HG03520 (cell line): ENCODE measurements at regions not wholly inside any gene's neighbourhood (a gene's known extent, or its start where the extent isn't known, plus 50 kb on each side); places are given as distances from the start of the nearest gene placed in this dataset.

ENCODE experiments used
- ATAC-seq: cut with Tn5 transposase; IDR thresholded peaks from one replicate; pipeline ENCODE4 v1.9.1; 2021; ENCODE audit warnings: mild to moderate bottlenecking, moderate library complexity; ENCODE audit not compliant: unreplicated experiment

DNA sequence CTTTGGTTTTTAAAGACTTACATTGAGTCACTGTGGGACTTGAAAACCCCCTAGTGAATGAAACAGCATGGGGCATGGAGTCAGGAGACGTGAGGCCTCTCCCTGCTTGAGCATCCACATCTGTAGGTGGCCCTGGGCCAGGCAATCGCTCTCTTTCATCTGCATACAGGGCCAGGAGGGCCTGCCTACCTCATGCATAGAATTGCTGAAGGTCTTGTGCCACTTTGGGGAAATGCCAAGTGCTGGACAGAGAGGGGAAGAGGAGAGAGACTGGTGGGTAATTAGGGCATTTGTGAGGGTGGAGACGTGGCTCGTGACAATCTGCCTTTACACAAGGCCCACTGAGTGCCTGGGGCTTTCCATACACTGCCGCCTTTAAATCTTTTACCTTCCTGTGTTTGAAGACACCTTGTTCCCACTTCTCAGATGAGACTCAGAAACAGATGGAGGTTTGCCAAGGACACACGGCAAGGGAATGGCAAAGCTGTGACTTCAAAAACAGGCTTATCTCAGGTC, 322.2 kb upstream of the HS6ST1 start:
- ATAC-seq, result no peak

DNA sequence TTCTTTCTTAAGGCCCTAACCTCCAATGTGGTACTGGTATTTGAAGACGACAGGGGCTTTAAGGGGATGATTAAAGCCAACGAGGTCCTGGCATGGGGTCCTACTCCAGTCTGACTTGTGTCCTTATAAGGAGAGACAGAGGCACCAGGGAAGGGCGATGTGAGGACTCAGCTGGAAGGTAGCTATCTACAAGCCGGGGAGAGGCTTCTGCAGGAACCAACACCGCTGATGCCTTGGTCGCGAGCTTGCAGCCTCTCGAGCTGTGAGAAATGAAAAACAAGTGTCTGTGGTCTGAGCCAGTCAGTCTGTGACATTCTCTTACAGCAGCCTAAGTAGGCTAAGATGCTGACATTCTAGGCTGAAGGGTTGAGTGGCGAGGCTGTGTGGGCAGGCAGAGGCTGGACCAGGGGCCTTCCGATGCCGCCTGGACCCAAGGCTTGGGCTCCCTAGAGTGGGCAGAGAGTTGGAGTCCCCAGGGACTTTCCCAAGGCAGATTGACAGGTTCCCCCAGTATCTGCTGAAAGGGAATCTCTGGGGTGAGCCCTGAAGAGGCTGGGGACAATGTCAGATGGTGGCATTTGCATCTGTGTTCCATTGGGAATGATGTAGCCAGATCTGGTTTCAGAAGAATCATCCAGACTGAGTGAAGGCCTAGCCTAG, 322.9 kb upstream of the HS6ST1 start:
- ATAC-seq, result no peak

DNA sequence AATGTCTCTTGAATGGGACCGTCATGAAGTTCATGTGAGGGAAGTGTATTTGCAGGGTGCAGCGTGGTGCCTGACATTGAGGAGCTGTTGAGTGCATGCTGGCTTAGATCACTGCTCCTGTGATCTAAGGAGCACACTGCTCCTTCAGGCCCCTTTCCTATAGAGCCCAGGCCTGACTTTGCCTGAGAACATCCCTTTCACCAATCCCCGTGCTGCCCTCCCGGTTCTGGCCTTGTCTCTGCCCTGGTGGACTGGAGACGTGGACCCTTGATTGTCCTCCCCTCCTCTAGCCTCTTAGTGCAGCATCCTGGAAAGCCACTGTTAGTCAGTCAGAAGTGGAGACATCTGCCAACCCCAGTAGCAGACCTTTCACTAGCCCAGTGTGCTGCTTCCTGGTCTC, 323.6 kb upstream of the HS6ST1 start:
- no peak for ATAC-seq

DNA sequence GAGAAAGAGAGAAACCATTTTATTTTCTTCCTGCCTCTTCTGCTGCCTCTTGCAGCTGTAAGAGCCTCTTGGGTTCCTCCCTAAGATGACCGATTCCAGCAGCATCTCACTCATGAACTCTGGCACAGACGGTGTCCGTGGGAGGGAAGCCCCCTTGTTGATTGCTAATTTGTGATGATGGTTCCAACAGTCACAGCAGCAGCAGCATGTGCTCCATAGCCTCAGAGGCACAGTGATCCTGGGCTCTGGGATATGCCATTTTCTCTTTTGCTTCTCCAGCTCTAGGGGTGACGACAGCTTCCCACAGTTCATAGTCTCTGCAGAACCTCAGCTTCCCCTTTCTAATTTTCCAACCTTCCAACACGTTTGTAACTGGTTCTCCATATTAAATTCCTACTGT, 324.2 kb upstream of the HS6ST1 start:
- ATAC-seq, result no peak

DNA sequence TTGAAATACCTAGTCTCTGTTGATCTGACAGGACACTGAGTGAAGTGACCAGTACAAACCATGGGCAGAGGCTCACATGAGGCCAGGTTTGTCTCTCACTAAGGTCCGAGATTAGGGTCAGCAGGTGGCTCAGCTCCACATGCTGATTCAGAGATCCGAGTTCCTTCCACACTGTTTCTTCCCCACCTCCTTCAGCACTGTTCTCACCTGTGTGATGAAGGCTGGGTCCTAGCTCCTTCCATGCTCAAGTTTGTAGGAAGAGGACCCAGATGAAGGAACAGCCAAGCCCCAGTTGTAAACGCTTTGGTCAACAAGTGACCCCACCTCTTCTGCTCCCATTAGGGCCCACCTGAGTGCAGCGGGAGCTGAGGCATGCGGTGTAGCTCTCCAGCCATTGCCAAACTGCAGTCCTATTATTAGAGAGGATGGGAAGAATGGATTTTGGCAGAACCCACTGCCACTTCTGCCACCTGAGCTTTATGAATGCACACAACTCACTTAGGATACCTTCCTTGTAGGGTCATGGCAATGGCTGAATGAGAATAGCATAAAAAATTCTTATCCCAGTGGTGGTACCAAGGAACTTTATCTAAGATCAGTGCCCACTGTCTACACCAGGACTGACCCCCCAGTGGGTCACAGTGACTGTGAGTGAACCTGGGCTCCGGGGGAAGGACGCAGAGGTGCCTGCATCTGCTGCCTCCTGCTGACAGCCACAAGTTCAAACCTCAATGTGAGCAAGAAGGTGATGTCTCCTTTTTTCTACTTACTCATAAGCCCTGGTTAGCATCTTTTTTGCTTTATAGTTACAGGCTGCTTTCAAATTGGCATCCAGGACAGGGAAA, 324.8 kb upstream of the HS6ST1 start:
- no peak for ATAC-seq

DNA sequence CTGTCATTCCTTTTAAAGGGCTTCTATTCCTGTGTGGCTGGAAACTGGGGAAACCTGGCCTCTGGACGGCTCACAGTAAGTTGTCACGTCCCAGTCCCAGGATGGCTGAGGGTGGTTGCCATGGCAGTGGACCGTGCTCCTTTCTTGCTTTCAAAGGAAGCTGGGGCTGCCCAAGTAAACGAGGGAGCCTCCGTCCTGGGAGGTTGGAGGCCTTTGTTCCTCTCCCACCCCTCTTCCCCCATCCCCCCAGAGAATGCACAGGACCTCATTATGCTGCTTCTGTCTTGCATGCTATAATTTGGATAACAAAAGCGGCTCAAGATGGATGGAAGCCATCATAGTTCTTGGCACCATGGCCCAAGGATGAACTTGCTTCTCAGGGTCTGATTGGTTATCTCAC, 325.5 kb upstream of the HS6ST1 start:
- no peak for ATAC-seq

DNA sequence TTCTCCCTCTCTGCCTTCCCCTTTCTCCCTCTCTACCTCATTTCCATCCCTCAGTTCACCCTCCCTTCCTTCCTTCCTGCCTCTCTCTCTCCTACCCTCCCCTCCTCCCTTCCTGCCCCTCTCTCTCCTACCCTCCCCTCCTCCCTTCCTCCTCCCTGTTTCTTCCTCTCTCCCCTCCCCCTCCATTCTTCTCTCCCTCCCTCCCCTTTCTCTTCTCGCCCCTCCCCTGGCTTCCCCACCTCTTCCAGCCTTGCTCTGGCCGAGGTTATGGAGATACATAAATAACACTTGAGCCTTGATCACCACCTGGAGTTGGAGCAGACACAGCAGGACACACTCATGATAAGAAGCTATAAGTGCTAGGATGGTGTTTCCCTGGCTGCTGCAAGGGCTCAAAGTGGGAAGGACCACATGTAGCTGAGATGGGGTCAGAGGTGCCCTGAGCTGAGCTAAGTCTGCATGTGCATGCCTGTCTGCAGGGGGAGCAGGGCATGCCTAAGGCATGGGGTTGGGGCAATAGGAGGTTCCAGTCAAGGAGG, 326.1 kb upstream of the HS6ST1 start:
- no peak for ATAC-seq

DNA sequence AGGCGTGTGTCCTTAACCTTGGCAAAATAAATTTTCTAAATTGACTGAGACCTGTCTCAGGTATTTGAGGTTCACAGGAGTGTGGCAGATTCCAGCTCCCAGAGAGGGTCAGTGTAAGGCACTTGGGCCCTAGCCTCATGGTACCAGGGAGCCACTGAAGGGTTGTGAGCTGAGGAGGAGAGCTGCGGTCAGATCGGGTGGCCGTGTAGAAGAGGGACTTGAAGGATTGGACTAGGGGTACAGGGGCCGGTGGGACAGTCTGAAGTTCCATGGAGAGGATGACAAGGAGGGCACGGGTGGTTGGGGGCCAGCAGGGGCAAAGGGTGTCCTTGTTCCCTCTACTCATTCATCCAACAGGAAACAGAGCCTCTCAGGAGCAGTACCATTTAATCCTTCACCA, 327.0 kb upstream of the HS6ST1 start:
- ATAC-seq, result no peak

DNA sequence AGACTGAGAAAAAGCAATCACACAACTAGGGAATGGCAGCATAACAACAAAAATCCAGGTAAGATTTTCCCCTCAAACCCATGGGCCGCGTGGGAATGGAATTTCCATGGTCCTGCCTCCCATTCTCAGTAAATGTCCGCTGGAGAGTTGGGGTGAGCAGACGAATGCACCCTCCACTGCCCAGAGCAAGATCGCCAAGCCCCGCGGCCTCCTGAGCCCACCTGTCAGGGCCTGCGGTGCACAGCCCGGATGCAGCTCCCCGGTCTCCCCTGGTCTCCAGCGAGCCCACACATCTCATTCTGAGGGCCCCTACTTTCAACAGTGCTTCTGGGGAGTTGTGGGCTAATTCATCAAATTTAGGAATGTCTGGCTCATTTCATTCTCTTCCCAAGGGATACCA, 327.4 kb upstream of the HS6ST1 start:
- ATAC-seq, result no peak

DNA sequence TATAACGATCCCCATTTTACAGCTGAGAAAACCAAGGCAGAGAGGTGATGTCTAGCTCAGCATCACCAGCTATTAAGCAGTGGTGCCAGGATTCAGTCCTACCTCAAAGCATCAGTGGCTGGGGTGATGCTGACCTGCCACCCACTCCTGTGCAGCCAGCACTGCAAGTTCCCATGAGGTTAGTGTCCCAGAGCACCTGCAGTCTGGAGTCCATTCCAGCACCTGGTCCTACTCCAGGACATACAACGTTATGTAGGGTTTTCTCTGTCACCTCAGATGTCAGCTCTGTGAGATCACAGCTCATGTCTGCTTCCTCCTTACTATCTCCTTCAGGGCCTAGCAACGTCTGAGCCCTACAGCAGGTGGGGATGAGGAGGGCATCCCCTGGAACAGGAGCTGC, 328.0 kb upstream of the HS6ST1 start:
- no peak for ATAC-seq

DNA sequence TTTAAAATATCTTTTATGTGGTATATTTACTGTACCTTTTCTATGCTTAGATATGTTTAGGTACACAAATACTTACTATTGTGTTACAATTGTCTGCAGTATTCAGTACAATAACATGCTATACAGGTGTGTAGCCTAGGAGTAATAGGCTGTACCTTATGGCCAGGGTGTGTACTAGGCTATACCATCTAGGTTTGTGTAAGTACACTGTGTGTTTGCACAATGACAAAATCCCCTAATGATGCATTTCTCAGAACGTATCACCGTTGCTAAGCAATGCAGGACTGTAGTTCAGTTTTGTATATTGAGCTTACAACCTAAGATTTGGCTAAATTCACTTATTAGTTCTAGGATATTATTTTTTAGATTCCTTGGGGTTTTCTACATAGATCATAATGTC, 332.3 kb upstream of the HS6ST1 start:
- ATAC-seq, result no peak

DNA sequence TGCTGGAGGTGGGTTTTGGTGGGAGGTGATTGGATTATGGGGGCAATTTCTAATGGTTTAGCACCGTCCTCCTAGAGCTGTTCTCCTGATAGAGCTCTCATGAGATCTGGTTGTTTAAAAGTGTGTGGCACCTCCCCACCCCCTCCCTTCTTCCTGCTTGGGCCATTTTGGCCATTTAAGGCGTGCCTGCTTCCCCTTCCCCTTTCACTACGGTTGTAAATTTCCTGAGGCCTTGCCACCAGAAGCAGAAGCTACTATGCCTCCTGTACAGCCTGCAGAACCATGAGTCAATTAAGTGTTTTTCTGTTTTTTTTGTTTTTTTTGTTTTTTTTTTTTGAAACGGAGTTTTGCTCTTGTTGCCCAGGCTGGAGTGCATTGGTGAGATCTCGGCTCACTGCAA, 335.7 kb upstream of the HS6ST1 start:
- no peak for ATAC-seq

DNA sequence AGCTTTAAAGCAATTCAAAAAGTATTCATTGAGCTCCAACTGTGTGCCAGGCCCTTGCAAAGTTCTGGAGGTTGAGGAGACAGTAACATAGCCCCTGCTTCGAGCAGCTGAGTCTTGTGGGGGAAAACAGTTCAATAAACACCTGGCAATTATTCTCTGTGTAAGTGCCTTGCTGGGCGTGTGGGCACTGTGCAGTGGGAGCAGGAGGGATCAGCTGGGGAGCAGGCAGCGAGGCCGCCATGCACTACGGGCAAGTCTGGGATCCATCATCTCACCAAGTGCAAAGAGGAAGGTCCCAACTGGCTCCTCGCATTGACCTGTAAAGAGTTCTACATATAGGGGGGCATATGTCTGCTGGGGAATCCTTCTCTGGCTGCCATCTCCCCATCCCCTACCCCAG, 342.2 kb upstream of the HS6ST1 start:
- ATAC-seq, result no peak

DNA sequence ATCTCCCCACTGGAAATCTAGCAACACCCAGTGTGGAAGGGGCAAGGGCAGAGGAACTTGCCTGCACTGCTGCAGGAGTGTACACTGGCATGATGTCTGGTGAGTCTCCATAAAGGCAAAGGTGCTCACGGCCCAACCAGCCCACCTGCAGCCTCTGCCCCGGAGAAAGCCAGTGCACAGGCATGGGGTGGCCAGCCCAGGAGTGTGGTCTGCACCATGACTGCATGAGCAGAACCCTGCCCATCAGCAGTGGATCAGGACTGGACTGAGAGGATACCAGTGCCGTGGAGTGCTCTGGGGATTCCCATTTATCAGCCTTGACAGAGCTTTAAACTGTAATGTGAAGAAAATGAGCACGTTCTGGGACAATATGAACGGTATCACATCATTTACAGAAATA, 342.6 kb upstream of the HS6ST1 start:
- no peak for ATAC-seq

DNA sequence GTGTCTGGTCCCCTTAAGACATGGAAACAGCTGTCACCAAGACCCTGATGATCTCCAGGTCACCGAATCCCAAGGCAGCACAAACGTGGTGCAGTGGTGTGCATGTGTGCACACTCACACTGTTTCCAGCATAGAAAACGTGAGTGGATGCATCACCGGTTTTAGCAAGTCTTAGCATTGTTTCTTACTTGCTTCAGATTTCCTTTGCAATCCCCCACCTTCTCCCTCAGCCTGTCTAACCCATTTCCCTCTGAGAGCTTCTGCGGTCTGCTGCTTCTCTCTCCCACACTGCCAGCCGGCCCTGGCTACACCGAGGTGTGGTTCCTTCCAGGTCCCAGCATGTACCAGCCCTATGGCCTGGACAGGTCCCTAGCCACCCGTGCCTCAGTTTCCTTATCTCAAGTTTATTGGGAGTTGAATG, 343.4 kb upstream of the HS6ST1 start:
- no peak for ATAC-seq

DNA sequence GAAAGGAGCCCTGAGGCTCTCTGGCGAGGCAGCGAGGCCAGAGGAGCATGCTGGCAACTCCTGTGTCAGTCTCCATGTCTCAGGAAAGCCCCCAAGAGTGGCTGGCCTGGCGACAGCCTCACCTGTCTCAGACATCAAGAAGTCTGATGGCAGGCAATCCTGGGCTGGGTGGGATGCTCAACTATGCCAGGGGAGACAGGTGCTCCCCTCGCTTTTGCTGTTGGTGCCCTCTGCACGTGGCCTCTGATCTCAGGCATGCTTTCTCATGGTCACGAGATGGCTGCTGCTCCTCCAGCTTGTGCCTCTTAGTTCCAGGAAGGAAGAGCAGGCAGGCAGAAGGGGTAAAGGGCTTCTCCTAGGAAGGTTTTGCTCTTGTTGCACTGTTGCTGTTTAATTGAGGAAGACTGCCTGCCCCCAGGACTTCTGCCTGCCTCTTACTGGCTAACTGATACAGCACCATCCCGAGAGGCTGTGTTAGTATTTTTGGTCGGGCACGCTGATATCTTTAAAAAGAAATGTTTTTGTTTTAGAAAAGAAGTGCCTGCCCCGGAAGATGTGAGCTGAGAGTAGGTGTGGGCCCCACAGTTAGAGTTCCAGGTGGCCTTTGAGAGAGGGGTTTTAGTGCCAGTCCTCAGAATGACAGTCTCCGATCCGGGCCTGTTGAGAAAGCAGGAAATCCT, 344.8 kb upstream of the HS6ST1 start:
- ATAC-seq, result no peak

DNA sequence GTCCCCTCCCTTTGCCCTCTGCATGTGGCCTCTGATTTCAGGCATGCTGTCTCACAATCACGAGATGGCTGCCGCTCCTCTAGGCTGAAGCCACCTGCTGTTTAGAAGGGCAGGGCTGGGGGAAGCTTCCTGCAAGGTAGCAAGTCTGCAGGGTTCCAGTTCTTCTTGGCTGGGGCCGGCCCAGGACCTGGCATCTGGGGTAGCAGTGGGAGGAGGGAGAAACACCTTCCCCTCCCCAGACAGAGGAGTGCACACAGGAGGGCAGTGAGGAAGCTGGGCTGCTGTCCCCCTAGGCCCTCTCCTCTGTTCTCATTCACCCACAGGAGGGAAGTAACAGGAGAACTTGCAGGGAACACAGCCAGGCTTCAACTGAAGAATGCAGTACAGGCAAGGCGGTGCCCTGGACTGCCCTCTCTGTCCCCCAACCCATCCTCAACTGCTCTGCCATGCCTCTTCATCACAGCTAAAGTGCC, 345.9 kb upstream of the HS6ST1 start:
- ATAC-seq, result no peak

DNA sequence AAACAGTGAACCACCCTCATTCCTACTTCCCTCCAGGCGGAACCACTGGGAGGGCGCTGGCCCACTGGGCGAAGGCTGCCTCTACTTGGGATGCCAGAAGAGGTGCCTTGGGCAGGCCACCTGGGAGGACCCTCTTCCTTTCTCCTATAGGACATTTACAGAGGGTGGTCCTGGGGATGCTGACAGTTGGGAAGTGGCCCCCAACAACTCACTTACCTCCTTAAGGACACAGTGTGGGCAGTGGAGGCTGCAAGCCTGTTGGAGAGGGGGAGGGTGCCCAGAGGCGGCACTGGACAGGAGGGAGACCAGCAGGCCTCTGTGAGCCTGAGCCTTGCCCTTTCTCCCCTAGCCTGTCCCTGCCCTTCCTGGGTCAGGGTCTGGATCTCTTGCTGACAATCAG, 346.4 kb upstream of the HS6ST1 start:
- ATAC-seq, result no peak

DNA sequence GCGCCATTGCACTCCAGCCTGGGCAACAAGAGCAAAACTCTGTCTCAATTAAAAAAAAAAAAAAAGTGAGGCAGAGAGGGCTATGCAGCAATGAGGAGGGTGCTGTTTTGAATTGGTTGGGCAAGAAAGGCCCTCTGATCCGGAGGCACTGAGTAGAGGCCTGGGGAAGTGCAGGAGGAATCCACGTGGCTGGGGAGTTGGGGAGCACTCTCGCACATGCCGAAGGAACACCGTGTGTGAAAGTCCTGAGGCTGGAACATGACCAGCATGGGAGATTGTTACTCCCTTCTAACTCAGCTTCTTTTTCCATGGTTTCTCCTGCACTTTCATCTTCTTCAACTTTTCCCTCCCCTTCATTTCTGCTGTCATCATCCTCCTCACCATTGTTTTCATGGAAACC, 347.9 kb upstream of the HS6ST1 start:
- no peak for ATAC-seq

DNA sequence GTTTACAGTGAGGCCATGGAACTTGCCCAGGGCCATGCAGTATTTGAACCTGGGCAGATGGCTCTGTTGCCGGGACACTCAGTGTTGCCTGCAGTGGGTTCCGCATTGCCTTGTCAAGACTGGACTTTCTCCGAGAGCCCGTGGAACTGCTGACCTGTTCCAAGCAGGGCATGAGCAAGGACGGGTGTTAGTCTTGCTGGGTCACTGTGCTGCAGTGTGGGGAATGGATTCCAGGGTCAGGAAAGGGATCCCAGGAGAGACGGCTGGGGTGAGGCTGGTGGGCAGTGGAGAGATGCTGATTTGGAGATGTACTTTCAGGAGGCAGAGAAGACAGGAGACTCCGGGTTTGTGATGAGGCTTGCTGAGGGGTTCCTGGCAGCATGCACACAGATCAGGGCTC, 348.7 kb upstream of the HS6ST1 start:
- no peak for ATAC-seq

DNA sequence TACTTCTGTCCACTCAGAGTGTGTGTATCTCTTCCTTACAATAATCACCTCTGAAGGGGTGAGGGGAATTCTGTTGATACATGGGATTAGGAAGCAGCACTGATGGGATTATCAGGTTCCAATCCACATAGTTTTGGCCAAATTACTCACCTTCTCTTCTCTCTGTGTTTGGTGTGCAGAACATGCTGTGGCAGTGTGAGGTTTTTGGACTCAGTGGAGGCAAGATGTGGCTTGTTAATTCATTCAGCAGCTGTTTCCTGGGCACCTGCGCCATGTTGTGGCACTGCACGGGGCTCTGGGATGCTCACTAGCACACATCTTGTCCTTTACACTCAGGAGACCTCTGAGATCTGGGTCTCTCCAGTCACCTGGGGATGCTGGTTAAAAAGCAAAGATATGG, 350.3 kb upstream of the HS6ST1 start:
- no peak for ATAC-seq
